ENCODE measurements at regions not wholly inside any gene's neighbourhood (a gene's known extent, or its start where the extent isn't known, plus 50 kb on each side); places are given as distances from the start of the nearest gene placed in this dataset.

DNA sequence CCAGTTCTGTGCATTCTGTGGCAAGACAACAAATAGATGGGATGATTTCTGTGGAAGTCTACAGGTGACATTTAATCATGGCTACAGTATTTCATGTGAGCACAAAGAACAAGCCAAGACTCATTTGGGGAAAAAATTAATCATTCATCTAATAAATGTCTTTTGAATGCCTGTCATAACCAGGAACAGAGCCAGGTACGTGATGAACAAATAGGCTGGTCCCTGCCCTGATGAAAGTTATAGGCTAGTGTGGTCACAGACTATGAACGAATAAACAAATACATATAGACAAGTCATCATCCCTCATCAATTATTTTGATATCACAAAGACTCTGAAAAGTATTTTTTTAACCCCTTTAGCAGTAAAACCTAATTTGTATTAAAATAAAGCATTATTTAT lies 226.4 kb upstream of the RRP15 start:
- H3K27ac ChIP-seq (ENCODE audit: low read length): no peak overlapping the region
- no peaks in the 10 kb centered on the region for H3K36me3 ChIP-seq (replicated peaks; ENCODE audit: low read depth, low read length)
- TF ChIP-seq, protein P1, sequence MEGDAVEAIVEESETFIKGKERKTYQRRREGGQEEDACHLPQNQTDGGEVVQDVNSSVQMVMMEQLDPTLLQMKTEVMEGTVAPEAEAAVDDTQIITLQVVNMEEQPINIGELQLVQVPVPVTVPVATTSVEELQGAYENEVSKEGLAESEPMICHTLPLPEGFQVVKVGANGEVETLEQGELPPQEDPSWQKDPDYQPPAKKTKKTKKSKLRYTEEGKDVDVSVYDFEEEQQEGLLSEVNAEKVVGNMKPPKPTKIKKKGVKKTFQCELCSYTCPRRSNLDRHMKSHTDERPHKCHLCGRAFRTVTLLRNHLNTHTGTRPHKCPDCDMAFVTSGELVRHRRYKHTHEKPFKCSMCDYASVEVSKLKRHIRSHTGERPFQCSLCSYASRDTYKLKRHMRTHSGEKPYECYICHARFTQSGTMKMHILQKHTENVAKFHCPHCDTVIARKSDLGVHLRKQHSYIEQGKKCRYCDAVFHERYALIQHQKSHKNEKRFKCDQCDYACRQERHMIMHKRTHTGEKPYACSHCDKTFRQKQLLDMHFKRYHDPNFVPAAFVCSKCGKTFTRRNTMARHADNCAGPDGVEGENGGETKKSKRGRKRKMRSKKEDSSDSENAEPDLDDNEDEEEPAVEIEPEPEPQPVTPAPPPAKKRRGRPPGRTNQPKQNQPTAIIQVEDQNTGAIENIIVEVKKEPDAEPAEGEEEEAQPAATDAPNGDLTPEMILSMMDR (IDR thresholded peaks at IDR 0.05; ENCODE audit: low read depth, low read length): no peak
- no peak for TF ChIP-seq EZH2phosphoT487 (IDR thresholded peaks at IDR 0.05; ENCODE audit: low read depth)
- no peaks in the 10 kb centered on the region for H3K9me3 ChIP-seq (ENCODE audit: insufficient read depth, low read length)
- no peak overlapping the region for H3K4me3 ChIP-seq (ENCODE audit: low read length)
- H2AFZ ChIP-seq (ENCODE audit: low read depth, low read length): no peak overlapping the region
- H3K4me2 ChIP-seq (ENCODE audit: low read length): no peak overlapping the region
- no peak overlapping the region for H3K9ac ChIP-seq (ENCODE audit: low read length)
- no peaks in the 10 kb centered on the region for H4K20me1 ChIP-seq (ENCODE audit: insufficient read depth, low read length)
- H3K27me3 ChIP-seq (ENCODE audit: low read depth, low read length): no peaks in the 10 kb centered on the region
- H3K4me1 ChIP-seq (ENCODE audit: low read length): no peaks in the 10 kb centered on the region
- H3K79me2 ChIP-seq (ENCODE audit: low read length): no peaks in the 10 kb centered on the region

DNA sequence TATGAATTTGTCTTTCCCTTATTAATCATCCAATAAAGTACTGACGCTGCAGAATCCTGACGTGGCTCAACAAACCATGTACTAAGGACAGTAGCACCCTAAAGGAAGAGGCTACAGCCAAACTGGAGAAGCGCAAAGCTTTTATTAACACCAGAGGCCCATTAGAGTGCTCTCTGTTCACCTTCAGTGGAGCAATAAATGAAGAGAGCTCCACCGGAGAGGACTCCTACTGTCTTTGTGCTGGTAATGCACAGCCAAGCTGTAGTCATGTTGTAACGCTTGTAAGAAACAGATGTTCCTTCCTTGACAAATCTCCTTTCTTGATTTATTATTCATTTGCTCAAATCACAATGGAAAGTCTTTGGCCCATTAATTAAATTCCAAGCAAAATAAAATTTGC lies 220.7 kb upstream of the RRP15 start:
- Histone ChIP-seq H3K9ac (ENCODE audit: low read length) (no peak overlapping the region), H3K27ac (ENCODE audit: low read length) (no peak overlapping the region), H3K4me1 (ENCODE audit: low read length) (no peaks in the 10 kb centered on the region), H3K9me3 (ENCODE audit: insufficient read depth, low read length) (no peaks in the 10 kb centered on the region), H3K4me2 (ENCODE audit: low read length) (no peak overlapping the region), H3K79me2 (ENCODE audit: low read length) (no peaks in the 10 kb centered on the region), H3K36me3 (replicated peaks; ENCODE audit: low read depth, low read length) (no peaks in the 10 kb centered on the region), H3K4me3 (ENCODE audit: low read length) (no peak overlapping the region), H3K27me3 (ENCODE audit: low read depth, low read length) (no peaks in the 10 kb centered on the region), H4K20me1 (ENCODE audit: insufficient read depth, low read length) (no peaks in the 10 kb centered on the region), H2AFZ (ENCODE audit: low read depth, low read length) (no peak overlapping the region)
- no peak for TF ChIP-seq EZH2phosphoT487 (IDR thresholded peaks at IDR 0.05; ENCODE audit: low read depth)
- TF ChIP-seq, protein P1 (IDR thresholded peaks at IDR 0.05; ENCODE audit: low read depth, low read length): no peak

DNA sequence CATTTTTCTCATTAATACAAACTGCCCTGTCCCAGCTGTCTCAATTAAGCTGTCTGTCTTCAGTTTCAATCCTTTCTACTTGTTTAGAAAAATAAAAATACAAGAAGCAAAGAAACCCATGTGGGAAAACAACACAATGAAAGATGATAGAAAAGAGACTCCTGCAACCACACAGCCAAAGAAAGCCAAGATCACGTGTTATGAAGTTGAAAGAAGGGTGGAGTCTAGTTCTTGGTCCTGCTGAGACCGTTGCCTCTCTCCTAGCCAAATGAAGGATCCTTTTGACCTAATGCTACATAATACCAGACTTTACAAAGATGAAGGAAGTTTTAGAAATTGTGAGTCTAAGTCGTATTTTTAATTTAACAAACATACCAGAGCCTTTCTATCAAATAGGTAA lies 218.8 kb upstream of the RRP15 start:
- no peak overlapping the region for H3K9ac ChIP-seq (ENCODE audit: low read length)
- H3K4me1 ChIP-seq (ENCODE audit: low read length): no peaks in the 10 kb centered on the region
- H3K27ac ChIP-seq (ENCODE audit: low read length): no peak overlapping the region
- H3K4me3 ChIP-seq (ENCODE audit: low read length): no peak overlapping the region
- no peaks in the 10 kb centered on the region for H3K9me3 ChIP-seq (ENCODE audit: insufficient read depth, low read length)
- no peak overlapping the region for H2AFZ ChIP-seq (ENCODE audit: low read depth, low read length)
- TF ChIP-seq, protein P1 (IDR thresholded peaks at IDR 0.05; ENCODE audit: low read depth, low read length): no peak
- no peak for TF ChIP-seq EZH2phosphoT487 (IDR thresholded peaks at IDR 0.05; ENCODE audit: low read depth)
- no peaks in the 10 kb centered on the region for H4K20me1 ChIP-seq (ENCODE audit: insufficient read depth, low read length)
- H3K4me2 ChIP-seq (ENCODE audit: low read length): no peak overlapping the region
- H3K79me2 ChIP-seq (ENCODE audit: low read length): no peaks in the 10 kb centered on the region
- H3K36me3 ChIP-seq (replicated peaks; ENCODE audit: low read depth, low read length): no peaks in the 10 kb centered on the region
- no peaks in the 10 kb centered on the region for H3K27me3 ChIP-seq (ENCODE audit: low read depth, low read length)

DNA sequence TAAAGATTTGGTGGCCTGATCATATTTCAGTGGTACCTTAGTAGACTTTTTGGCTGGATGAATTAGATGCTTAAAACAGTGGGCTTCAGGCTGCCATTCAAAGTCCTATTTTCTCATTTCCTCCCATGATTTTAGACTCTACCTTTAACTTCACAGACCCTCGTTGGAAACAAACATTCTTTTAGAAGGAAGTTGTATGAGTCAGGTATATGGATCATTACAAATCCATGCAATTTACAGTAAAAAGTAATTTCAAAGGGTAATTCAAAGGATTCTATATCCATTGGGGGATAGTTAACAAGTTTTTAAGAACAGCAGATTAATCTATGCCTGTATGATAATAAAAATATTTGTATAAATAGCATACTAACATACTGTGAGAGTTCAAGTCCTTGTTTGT lies 216.9 kb upstream of the RRP15 start:
- H3K36me3 ChIP-seq (replicated peaks; ENCODE audit: low read depth, low read length): no peaks in the 10 kb centered on the region
- H3K4me2 ChIP-seq (ENCODE audit: low read length): no peak overlapping the region
- no peak for TF ChIP-seq EZH2phosphoT487 (IDR thresholded peaks at IDR 0.05; ENCODE audit: low read depth)
- TF ChIP-seq, protein P1 (IDR thresholded peaks at IDR 0.05; ENCODE audit: low read depth, low read length): no peak
- no peaks in the 10 kb centered on the region for H3K79me2 ChIP-seq (ENCODE audit: low read length)
- H3K4me1 ChIP-seq (ENCODE audit: low read length): no peaks in the 10 kb centered on the region
- H4K20me1 ChIP-seq (ENCODE audit: insufficient read depth, low read length): no peaks in the 10 kb centered on the region
- H3K9ac ChIP-seq (ENCODE audit: low read length): no peak overlapping the region
- no peak overlapping the region for H3K4me3 ChIP-seq (ENCODE audit: low read length)
- no peaks in the 10 kb centered on the region for H3K27me3 ChIP-seq (ENCODE audit: low read depth, low read length)
- no peaks in the 10 kb centered on the region for H3K9me3 ChIP-seq (ENCODE audit: insufficient read depth, low read length)
- H2AFZ ChIP-seq (ENCODE audit: low read depth, low read length): no peak overlapping the region
- no peak overlapping the region for H3K27ac ChIP-seq (ENCODE audit: low read length)
